Inferior parietal cortex (tissue), 1 donor: ENCODE measurements at regions not wholly inside any gene's neighbourhood (a gene's known extent, or its start where the extent isn't known, plus 50 kb on each side); places are given as distances from the start of the nearest gene placed in this dataset.

Source experiments
- DNase-seq: peaks from one replicate; pipeline ENCODE4 v3.0.0-alpha.2; 2016; ENCODE audit errors: extremely low spot score

- no peak for DNase-seq
Observed at GRCh38 chr2:144675731-144676130, 155.8 kb upstream of the ZEB2 start.

GRCh38 chr2:144675331-144675730 is 155.4 kb upstream of the ZEB2 start:
- DNase-seq: no peak

GRCh38 chr2:144674071-144674470 is 154.2 kb upstream of the ZEB2 start:
- no peak for DNase-seq

DNA sequence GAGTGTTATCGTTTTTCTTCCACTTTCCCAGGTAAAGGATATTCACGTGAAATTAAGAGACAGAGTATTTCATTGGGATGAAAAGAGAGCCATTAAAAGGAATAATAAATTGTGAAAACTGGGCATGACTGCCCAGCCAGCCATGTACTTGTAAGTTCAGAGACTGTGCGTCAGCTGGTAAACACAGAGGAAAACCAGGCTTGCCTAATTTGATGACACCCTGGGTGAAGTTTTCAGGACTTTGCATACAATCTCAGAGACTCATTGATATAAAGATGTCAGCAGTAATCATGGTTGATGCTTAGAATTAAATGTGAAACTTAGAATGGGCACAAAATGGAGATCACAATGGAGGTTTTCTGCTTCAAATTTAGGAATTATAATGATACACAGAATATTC is 153.5 kb upstream of the ZEB2 start:
- DNase-seq: no peak

DNA sequence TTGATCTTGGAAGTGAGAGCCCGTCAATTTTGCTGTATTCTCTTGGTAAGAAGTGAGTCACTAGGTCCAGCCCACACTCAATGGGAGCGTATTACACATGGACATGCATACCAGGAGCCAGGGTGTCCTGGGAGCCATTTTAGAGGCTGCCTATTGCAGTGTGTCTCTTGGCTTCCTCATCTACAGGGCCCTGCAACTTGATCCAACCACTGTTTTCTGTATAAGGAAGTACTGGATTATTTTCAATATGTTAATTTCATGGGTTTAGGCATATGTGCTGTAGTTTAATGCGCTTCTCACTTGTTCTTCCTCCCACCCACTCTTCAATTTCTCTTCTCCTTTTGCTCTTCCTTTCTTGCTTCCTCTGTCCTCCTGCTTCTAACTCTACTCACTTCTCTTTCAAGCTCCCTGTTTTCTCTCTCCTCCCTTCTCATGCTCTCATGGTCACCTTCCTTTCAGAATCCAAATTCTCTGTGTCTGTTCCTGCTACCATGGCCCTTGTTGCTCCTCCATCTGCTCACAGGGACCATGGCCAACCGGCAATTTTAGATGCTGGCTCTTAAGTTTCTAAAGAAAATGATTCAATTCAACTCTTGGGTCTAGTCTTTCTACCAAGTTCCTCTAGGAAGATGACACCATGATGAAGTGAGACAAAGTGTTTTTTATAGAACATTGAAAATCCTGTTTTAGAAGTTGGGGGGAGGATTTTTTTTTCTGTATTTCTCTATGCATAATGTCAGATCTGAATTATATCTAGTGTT is 152.0 kb upstream of the ZEB2 start:
- no peak for DNase-seq

DNA sequence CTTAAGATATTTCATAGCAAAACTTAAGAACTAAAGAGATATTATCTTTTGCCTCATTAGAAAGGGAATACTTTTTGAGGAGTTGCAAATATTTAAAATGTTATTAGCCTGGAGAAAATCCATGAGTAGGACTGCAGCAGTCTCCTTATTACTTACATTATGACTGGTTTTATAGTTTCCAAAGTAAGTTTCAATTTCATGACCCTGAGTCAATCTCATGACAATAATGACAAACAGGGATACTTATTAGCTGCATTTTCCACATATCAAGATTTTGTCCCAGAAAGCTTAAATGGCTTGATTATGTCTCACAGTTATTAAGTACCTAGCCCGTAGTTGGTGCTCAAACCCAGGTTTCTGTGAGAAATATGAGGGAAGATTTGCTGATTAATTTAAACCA is 150.8 kb upstream of the ZEB2 start:
- no peak for DNase-seq

- DNase-seq: no peak
Observed at GRCh38 chr2:144670080-144670479, 150.2 kb upstream of the ZEB2 start.

- DNase-seq: no peak
Observed at GRCh38 chr2:144669196-144669987, 149.5 kb upstream of the ZEB2 start.

GRCh38 chr2:144668493-144669110 is 148.7 kb upstream of the ZEB2 start:
- DNase-seq: no peak

DNA sequence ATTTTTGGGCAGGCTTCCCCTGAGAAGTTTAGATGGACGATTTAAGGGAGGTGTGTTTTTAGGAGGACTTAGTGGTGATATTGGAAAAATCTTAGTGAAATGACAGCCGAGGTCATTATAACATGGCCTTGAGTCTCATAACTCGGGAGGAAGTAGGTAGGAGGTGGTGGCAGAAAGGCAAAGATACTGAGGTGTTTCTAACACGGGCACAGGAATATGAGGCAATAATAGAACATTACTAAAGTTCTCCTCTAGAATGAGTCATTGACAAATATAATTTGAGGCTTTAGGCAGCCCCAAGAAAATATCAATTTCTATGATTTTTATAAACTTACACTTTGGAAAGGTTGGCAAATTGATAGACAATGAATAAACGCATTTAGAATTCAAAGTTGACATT is 146.1 kb upstream of the ZEB2 start:
- DNase-seq: no peak

DNA sequence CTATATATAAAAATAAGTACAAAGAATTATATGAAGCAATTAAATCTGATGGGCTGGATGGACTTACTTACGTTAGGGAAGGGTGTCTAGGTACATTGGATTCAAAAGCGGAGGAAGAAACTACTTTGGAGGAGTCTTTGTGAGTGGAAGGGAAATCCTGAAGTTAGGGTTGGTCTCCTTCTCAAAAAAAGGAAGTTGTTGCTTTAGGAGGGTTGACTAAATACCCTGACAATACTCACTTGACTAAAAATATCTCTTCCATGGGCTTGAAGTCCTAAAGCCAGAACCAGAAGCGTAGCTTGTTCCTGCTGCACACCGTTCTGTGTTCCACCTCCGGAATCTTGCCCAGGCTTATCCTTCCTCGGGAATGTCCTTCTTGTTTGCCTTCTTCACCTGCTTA is 143.3 kb upstream of the ZEB2 start:
- no peak for DNase-seq

DNA sequence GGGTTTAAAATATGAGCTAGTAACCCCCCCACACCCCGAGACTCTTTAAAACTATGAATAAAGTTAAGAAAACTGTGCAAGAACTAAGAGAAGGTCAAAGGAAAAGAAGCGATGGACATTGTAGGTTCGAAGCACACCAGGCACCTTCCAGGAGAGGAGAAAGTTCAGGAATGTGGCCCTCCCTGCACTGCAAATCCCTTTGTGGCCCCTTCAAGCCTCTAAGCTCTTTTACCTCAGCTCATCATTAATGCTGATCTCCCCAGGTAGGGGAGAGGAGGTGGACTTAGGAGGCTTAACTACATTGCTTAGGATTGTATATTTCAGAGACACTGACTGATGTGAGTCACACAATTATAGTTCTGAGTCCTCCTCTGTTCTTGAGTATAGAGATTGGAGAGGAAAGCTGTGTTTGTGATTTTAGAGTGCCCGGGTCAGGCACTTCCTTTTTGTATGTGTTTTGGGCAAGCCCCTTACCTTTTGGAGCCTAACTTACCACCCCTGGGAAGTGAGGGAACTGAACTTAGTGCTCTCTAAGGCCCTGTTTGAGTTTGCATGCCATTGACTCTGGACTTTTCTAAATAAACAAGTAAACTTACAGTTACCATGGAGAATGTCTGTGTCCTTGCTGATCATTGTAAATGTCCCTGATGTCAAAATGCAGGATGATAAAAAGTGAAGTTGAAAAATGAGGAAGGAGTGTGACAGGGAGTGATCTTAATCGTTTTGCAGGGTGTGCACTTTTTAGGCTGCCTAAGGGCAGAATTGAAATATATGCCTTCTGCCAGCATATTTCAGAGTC is 140.8 kb upstream of the ZEB2 start:
- no peak for DNase-seq

GRCh38 chr2:144659731-144660275 is 139.9 kb upstream of the ZEB2 start:
- DNase-seq: no peak

DNA sequence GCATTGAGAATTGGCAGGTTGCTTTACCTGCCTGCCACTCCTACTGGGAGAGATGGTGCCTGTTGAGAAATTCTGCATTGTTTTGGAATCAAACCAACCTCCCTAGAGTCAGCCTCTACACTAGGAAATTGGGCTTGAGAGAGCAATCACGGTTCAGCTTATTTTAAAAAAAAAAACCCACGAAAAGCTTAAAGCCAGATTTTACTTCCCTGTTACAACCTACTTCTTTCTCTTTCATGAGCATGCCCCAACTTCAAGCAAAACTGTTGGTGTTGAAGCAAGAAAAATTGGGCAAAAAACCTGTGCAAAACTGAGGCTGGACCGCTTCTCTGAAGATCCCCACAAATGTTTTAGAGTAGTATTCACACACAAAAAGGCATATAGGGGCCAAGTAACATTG is 134.6 kb upstream of the ZEB2 start:
- DNase-seq: no peak

GRCh38 chr2:144650907-144651306 is 131.0 kb upstream of the ZEB2 start:
- no peak for DNase-seq

GRCh38 chr2:144648837-144649465 is 129.0 kb upstream of the ZEB2 start:
- DNase-seq: no peak

DNA sequence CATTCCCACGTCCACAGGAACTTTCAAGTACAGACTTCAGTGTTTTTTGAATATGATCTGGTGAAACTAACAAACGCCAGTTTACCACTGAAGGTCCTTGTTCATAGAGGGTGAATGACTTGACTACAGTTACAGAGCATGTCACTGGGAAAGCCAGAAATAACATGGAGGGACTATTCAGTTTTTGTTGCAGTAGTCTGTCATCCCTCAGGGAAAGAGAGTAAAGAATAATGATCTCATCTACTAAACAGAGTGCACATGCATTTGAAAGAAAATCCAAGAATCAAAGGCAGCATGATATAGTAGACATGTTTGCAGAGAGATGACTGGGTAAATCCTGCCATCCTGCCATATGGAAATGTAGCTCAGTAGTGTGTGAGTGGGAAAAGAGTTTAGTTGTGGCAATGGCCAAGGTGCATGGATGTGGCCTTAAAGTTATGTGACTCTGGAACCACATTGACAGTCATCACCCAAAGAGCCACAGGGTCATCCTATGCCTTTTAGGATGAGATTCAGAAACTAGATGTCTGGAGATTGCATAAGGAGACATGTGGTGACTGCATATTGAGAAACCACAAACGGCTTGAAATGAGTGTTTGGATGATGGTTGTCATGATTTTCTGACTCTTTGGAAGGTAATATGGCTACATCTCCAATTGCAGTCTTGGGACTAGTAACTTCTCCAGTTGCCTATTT is 125.3 kb upstream of the ZEB2 start:
- DNase-seq: no peak

DNA sequence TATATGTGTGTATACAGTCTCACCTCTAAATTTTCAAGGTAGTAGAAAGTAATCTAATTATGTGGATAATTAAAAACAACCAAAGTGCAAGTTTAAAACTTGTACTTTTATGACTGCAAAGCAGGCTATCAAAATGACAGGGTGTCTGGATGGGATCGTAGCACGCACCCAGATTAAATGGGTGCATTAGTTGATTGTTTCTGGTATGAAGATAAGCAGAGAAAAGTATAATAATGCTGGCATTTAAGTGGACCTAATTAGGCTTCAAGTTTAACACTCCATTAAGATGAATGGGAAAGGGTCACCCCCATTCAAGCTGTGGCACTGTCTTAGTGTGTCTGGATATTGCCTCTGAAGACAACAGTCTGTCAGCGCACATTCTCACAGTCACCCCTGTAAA is 124.6 kb upstream of the ZEB2 start:
- DNase-seq: no peak

GRCh38 chr2:144643537-144644336 is 123.8 kb upstream of the ZEB2 start:
- DNase-seq: no peak

GRCh38 chr2:144642856-144643255 is 122.9 kb upstream of the ZEB2 start:
- DNase-seq: no peak
